IPS-NIHi7 (cell line): ENCODE measurements at regions not wholly inside any gene's neighbourhood (a gene's known extent, or its start where the extent isn't known, plus 50 kb on each side); places are given as distances from the start of the nearest gene placed in this dataset.

ENCODE experiments used
- DNase-seq: peaks from one replicate; pipeline ENCODE4 v3.0.0; 2012; ENCODE audit warnings: mixed read lengths; ENCODE audit errors: extremely low spot score

DNA sequence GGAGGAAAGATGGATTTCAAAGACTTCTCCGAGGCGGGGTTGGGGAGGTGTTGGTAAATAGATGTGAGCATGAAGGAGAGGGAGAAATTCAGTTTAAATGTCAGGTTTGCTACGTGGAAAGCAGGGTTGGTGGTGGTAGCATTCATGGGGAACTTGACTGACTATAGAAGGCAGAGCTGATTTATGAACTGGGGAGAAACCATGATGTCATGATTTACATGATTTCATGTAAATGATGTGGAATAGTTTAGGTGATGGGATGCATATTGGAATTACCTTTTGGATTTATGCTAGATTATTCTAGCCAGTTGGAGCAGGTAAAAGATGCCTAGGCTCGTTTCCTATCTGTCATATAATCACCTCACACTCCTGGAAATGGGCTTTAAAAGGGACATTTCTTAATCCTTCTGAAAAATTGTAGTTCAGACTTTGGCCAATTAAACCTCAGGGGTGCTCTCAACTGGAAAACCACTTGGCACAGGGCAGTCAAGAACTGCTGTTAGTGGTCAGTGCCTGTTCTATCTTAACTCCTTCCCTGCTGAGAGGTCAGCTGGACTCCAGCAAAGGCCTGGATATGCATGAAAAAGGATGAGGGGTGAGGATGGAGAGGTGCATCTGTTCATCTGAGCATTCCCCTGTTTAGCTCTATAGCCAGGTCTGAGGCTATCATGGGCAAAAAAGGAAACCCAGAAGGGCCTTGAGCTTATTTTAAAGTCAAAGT is 50.1 kb upstream of the BASP1 start:
- DNase-seq = no peak
